Activated CD4-positive, alpha-beta T cell treated with anti-CD3 and anti-CD28 coated beads, Interleukin-2, Interleukin-4, amounts not matched to agents 100 ng/mL and 50 ng/mL, durations not matched to agents 16 hours and 8 hours (primary cell): ENCODE measurements at regions not wholly inside any gene's neighbourhood (a gene's known extent, or its start where the extent isn't known, plus 50 kb on each side); places are given as distances from the start of the nearest gene placed in this dataset.
"Not testable (repeated sequence)": the region's sequence is repeated elsewhere in the genome, so short reads cannot be mapped to it uniquely, and the experiment has no call there.

Experiments
- DNase-seq: peaks from one replicate; pipeline ENCODE4 v3.0.0-alpha.2; 2020; ENCODE audit warnings: low spot score

- no peak for DNase-seq
These were observed 411.0 kb upstream of the DPP6 start for GRCh38 chr7:153641199-153641598.

GRCh38 chr7:153642989-153643388 lies 409.2 kb upstream of the DPP6 start:
- no peak for DNase-seq

- DNase-seq, result no peak
These were observed 394.9 kb upstream of the DPP6 start for GRCh38 chr7:153657182-153657800.

GRCh38 chr7:153675131-153675530 lies 377.1 kb upstream of the DPP6 start:
- DNase-seq, result no peak

- DNase-seq, result no peak
These were observed 369.6 kb upstream of the DPP6 start for GRCh38 chr7:153682628-153683027.

- DNase-seq, result no peak
These were observed 356.0 kb upstream of the DPP6 start for GRCh38 chr7:153696242-153696641.

GRCh38 chr7:153698046-153698445 lies 354.2 kb upstream of the DPP6 start:
- DNase-seq, result no peak

- no peak for DNase-seq
These were observed 350.5 kb upstream of the DPP6 start for GRCh38 chr7:153701678-153702077.

GRCh38 chr7:153723892-153724291 lies 328.3 kb upstream of the DPP6 start:
- DNase-seq, result not testable (repeated sequence)

- not testable (repeated sequence) for DNase-seq
These were observed 320.7 kb upstream of the DPP6 start for GRCh38 chr7:153731504-153731903.

GRCh38 chr7:153743434-153743833 lies 308.8 kb upstream of the DPP6 start:
- DNase-seq, result not testable (repeated sequence)

GRCh38 chr7:153747969-153748368 lies 304.2 kb upstream of the DPP6 start:
- DNase-seq, result not testable (repeated sequence)

- not testable (repeated sequence) for DNase-seq
These were observed 303.3 kb upstream of the DPP6 start for GRCh38 chr7:153748885-153749284.

- not testable (repeated sequence) for DNase-seq
These were observed 286.3 kb upstream of the DPP6 start for GRCh38 chr7:153765869-153766268.

- not testable (repeated sequence) for DNase-seq
These were observed 285.3 kb upstream of the DPP6 start for GRCh38 chr7:153766926-153767325.

- DNase-seq, result no peak
These were observed 279.2 kb upstream of the DPP6 start for GRCh38 chr7:153772966-153773365.

- DNase-seq, result not testable (repeated sequence)
These were observed 275.3 kb upstream of the DPP6 start for GRCh38 chr7:153776940-153777339.

GRCh38 chr7:153797363-153797762 lies 254.8 kb upstream of the DPP6 start:
- not testable (repeated sequence) for DNase-seq

GRCh38 chr7:153808117-153808516 lies 244.1 kb upstream of the DPP6 start:
- DNase-seq, result no peak

- DNase-seq, result no peak
These were observed 222.7 kb upstream of the DPP6 start for GRCh38 chr7:153829525-153829924.

GRCh38 chr7:153832160-153832559 lies 220.0 kb upstream of the DPP6 start:
- no peak for DNase-seq

GRCh38 chr7:153835103-153835502 lies 217.1 kb upstream of the DPP6 start:
- no peak for DNase-seq

GRCh38 chr7:153835712-153836265 lies 216.4 kb upstream of the DPP6 start:
- no peak for DNase-seq

- no peak for DNase-seq
These were observed 213.6 kb upstream of the DPP6 start for GRCh38 chr7:153838591-153838990.
